Ishikawa (cell line): ENCODE measurements at regions not wholly inside any gene's neighbourhood (a gene's known extent, or its start where the extent isn't known, plus 50 kb on each side); places are given as distances from the start of the nearest gene placed in this dataset.

ENCODE experiments used
- CEBPB ChIP-seq: IDR thresholded peaks from 2 replicates; pipeline ENCODE4 v1.6.1; 2012
- CREB1 ChIP-seq: IDR thresholded peaks from 2 replicates; pipeline ENCODE4 v1.6.1; 2012; ENCODE audit warnings: low read depth
- EGR1 ChIP-seq: IDR thresholded peaks from 2 replicates; pipeline ENCODE4 v1.6.1; 2012
- EP300 ChIP-seq: IDR thresholded peaks from 2 replicates; pipeline ENCODE4 v1.6.1; 2012; ENCODE audit warnings: borderline replicate concordance
- FOXM1 ChIP-seq: IDR thresholded peaks from 2 replicates; pipeline ENCODE4 v1.6.1; 2012; ENCODE audit warnings: low read depth, borderline replicate concordance
- MAX ChIP-seq: IDR thresholded peaks from 2 replicates; pipeline ENCODE4 v1.6.1; 2012
- NFIC ChIP-seq: IDR thresholded peaks from 2 replicates; pipeline ENCODE4 v1.6.1; 2012
- RAD21 ChIP-seq: IDR thresholded peaks from 2 replicates; pipeline ENCODE4 v1.6.1; 2012; ENCODE audit warnings: low read depth
- REST ChIP-seq: IDR thresholded peaks from 2 replicates; pipeline ENCODE4 v1.6.1; 2012; ENCODE audit warnings: low read depth, mild to moderate bottlenecking
- TAF1 ChIP-seq: IDR thresholded peaks from 2 replicates; pipeline ENCODE4 v1.6.1; 2012; ENCODE audit warnings: low read depth, mild to moderate bottlenecking
- TCF12 ChIP-seq: IDR thresholded peaks from 2 replicates; pipeline ENCODE4 v1.6.1; 2012; ENCODE audit warnings: low read depth
- TEAD4 ChIP-seq: IDR thresholded peaks from 2 replicates; pipeline ENCODE4 v1.6.1; 2012
- USF1 ChIP-seq: IDR thresholded peaks from 2 replicates; pipeline ENCODE4 v1.6.1; 2012
- YY1 ChIP-seq: IDR thresholded peaks from 2 replicates; pipeline ENCODE4 v1.6.1; 2012; ENCODE audit warnings: low read depth
- ZBTB7A ChIP-seq: IDR thresholded peaks from 2 replicates; pipeline ENCODE4 v1.6.1; 2012; ENCODE audit warnings: low read depth

- TF ChIP-seq EGR1 = no peak
- TF ChIP-seq USF1 = no peak
- no peak for TF ChIP-seq REST
- no peak for TF ChIP-seq TAF1
- no peak for TF ChIP-seq YY1
- TF ChIP-seq CREB1 = no peak
- no peak for TF ChIP-seq TCF12
- TF ChIP-seq RAD21 = no peak
- TF ChIP-seq ZBTB7A = no peak
- no peak for TF ChIP-seq FOXM1
- TF ChIP-seq EP300 = no peak
- TF ChIP-seq TEAD4 = no peak
- TF ChIP-seq NFIC = no peak
- no peak for TF ChIP-seq MAX
- TF ChIP-seq CEBPB = no peak
These were observed 443.6 kb downstream of the ELAVL2 start for GRCh38 chr9:23382418-23382817.

GRCh38 chr9:23394189-23394588, 431.9 kb downstream of the ELAVL2 start:
- TF ChIP-seq TAF1 = no peak
- no peak for TF ChIP-seq EP300
- TF ChIP-seq REST = no peak

- TF ChIP-seq FOXM1 (no peak), ZBTB7A (no peak), MAX (no peak), TCF12 (no peak)
These were observed 417.2 kb downstream of the ELAVL2 start for GRCh38 chr9:23408874-23409273.

GRCh38 chr9:23412046-23412445, 414.0 kb downstream of the ELAVL2 start:
- TF ChIP-seq MAX (no peak), RAD21 (no peak)

- TF ChIP-seq TCF12 = no peak
- TF ChIP-seq REST = no peak
- TF ChIP-seq CEBPB = no peak
- TF ChIP-seq CREB1 = no peak
- TF ChIP-seq YY1 = no peak
- TF ChIP-seq TEAD4 = no peak
- TF ChIP-seq NFIC = no peak
- no peak for TF ChIP-seq EP300
- TF ChIP-seq ZBTB7A = no peak
- no peak for TF ChIP-seq RAD21
These were observed 413.6 kb downstream of the ELAVL2 start for GRCh38 chr9:23412458-23412857.

- TF ChIP-seq RAD21 = no peak
- TF ChIP-seq CEBPB = no peak
These were observed 412.5 kb downstream of the ELAVL2 start for GRCh38 chr9:23413541-23413940.
